ENCODE measurements at regions not wholly inside any gene's neighbourhood (a gene's known extent, or its start where the extent isn't known, plus 50 kb on each side); places are given as distances from the start of the nearest gene placed in this dataset.

DNA sequence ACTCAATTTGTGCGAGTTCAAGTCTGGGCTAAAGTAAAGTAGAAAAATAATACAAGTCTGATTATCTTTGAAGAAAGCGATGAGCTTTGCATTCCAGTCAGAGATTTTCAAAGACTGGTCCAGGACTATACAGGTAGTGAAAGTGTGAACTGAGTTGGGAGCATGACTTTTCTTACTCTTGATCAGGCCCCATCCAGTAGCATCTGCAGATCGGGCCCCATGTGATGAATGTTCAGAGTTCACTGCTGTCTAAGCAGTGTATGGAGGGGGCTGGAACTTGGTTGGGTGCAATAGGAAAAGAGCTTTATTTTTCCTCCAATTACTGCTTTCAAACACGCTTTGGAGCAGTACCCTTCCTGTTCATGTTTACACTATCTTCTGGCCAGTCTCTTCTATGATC lies 747.4 kb upstream of the ID2 start:
- TF ChIP-seq TCF12 (IDR thresholded peaks at IDR 0.05; ENCODE audit: low read depth), result no peak
- TF ChIP-seq TEAD4 (IDR thresholded peaks at IDR 0.05), result no peak
- TF ChIP-seq ZBTB7A (IDR thresholded peaks at IDR 0.05; ENCODE audit: low read depth), result no peak
- TF ChIP-seq TAF1 (IDR thresholded peaks at IDR 0.05; ENCODE audit: low read depth), result no peak
- TF ChIP-seq, protein P1, sequence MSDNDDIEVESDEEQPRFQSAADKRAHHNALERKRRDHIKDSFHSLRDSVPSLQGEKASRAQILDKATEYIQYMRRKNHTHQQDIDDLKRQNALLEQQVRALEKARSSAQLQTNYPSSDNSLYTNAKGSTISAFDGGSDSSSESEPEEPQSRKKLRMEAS (IDR thresholded peaks at IDR 0.05), result no peak
- no peak for TF ChIP-seq YY1 (IDR thresholded peaks at IDR 0.05; ENCODE audit: low read depth)
- TF ChIP-seq, protein P2, sequence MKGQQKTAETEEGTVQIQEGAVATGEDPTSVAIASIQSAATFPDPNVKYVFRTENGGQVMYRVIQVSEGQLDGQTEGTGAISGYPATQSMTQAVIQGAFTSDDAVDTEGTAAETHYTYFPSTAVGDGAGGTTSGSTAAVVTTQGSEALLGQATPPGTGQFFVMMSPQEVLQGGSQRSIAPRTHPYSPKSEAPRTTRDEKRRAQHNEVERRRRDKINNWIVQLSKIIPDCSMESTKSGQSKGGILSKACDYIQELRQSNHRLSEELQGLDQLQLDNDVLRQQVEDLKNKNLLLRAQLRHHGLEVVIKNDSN (IDR thresholded peaks at IDR 0.05), result no peak
- TF ChIP-seq RAD21 (IDR thresholded peaks at IDR 0.05; ENCODE audit: low read depth), result no peak
- TF ChIP-seq FOXM1 (IDR thresholded peaks at IDR 0.05; ENCODE audit: borderline replicate concordance, low read depth), result no peak
- TF ChIP-seq CREB1 (IDR thresholded peaks at IDR 0.05; ENCODE audit: low read depth), result no peak
- no peak for TF ChIP-seq EGR1 (IDR thresholded peaks at IDR 0.05)
- TF ChIP-seq CEBPB (IDR thresholded peaks at IDR 0.05), result no peak
- TF ChIP-seq EP300 (IDR thresholded peaks at IDR 0.05; ENCODE audit: borderline replicate concordance), result no peak
- TF ChIP-seq NFIC (IDR thresholded peaks at IDR 0.05), result no peak
- TF ChIP-seq, protein P3, sequence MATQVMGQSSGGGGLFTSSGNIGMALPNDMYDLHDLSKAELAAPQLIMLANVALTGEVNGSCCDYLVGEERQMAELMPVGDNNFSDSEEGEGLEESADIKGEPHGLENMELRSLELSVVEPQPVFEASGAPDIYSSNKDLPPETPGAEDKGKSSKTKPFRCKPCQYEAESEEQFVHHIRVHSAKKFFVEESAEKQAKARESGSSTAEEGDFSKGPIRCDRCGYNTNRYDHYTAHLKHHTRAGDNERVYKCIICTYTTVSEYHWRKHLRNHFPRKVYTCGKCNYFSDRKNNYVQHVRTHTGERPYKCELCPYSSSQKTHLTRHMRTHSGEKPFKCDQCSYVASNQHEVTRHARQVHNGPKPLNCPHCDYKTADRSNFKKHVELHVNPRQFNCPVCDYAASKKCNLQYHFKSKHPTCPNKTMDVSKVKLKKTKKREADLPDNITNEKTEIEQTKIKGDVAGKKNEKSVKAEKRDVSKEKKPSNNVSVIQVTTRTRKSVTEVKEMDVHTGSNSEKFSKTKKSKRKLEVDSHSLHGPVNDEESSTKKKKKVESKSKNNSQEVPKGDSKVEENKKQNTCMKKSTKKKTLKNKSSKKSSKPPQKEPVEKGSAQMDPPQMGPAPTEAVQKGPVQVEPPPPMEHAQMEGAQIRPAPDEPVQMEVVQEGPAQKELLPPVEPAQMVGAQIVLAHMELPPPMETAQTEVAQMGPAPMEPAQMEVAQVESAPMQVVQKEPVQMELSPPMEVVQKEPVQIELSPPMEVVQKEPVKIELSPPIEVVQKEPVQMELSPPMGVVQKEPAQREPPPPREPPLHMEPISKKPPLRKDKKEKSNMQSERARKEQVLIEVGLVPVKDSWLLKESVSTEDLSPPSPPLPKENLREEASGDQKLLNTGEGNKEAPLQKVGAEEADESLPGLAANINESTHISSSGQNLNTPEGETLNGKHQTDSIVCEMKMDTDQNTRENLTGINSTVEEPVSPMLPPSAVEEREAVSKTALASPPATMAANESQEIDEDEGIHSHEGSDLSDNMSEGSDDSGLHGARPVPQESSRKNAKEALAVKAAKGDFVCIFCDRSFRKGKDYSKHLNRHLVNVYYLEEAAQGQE (IDR thresholded peaks at IDR 0.05; ENCODE audit: low read depth), result no peak

DNA sequence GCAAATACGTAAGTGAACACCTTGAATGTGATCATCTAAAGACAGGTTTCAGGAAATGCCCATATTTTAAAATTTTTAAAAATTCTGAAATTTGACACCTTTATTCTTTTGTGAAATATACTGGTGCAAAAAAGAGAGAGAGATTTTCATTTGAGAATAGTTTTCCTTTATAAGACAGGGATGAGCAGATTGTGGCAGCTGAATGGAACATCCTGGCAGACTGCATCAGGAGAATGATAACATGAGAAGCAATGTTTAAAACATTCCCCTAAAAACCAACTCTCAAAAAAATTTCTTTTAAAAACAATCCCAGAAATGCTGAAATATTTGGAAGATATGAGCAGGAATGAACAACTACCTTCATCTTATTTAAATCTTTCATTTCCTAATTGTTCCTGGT lies 744.8 kb upstream of the ID2 start:
- TF ChIP-seq CREB1 (IDR thresholded peaks at IDR 0.05; ENCODE audit: low read depth) (no peak), NFIC (IDR thresholded peaks at IDR 0.05) (no peak), TCF12 (IDR thresholded peaks at IDR 0.05; ENCODE audit: low read depth) (no peak), CEBPB (IDR thresholded peaks at IDR 0.05) (no peak), YY1 (IDR thresholded peaks at IDR 0.05; ENCODE audit: low read depth) (no peak), TEAD4 (IDR thresholded peaks at IDR 0.05) (no peak), RAD21 (IDR thresholded peaks at IDR 0.05; ENCODE audit: low read depth) (no peak)
- TF ChIP-seq, protein P1 (IDR thresholded peaks at IDR 0.05), result no peak
- TF ChIP-seq, protein P2 (IDR thresholded peaks at IDR 0.05), result no peak

DNA sequence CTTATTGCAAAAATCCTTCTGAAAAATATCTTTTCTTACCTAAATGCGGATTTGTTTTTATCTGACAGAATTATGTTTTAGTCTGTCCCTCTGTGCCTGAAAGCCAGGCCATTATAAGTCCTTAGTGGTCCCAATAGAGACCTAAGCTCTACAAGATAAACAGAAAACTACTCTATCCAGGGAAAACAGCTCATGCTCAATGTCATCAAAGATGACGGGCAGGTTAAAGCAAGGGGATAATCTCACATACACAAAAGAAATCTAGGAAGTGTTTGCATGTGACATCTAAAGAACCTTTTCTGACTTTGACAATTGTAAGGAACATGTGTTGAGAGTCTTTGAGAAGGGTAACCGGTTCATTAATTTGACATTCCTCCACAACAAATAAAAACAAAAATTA lies 741.1 kb upstream of the ID2 start:
- TF ChIP-seq FOXM1 (IDR thresholded peaks at IDR 0.05; ENCODE audit: borderline replicate concordance, low read depth) (no peak), ZBTB7A (IDR thresholded peaks at IDR 0.05; ENCODE audit: low read depth) (no peak), EGR1 (IDR thresholded peaks at IDR 0.05) (no peak), CREB1 (IDR thresholded peaks at IDR 0.05; ENCODE audit: low read depth) (no peak), TEAD4 (IDR thresholded peaks at IDR 0.05) (no peak), NFIC (IDR thresholded peaks at IDR 0.05) (no peak), YY1 (IDR thresholded peaks at IDR 0.05; ENCODE audit: low read depth) (no peak), RAD21 (IDR thresholded peaks at IDR 0.05; ENCODE audit: low read depth) (no peak), TAF1 (IDR thresholded peaks at IDR 0.05; ENCODE audit: low read depth) (no peak), CEBPB (IDR thresholded peaks at IDR 0.05) (no peak), EP300 (IDR thresholded peaks at IDR 0.05; ENCODE audit: borderline replicate concordance) (no peak), TCF12 (IDR thresholded peaks at IDR 0.05; ENCODE audit: low read depth) (no peak)
- TF ChIP-seq, protein P2 (IDR thresholded peaks at IDR 0.05), result no peak
- TF ChIP-seq, protein P1 (IDR thresholded peaks at IDR 0.05), result no peak
- TF ChIP-seq, protein P3 (IDR thresholded peaks at IDR 0.05; ENCODE audit: low read depth), result no peak

DNA sequence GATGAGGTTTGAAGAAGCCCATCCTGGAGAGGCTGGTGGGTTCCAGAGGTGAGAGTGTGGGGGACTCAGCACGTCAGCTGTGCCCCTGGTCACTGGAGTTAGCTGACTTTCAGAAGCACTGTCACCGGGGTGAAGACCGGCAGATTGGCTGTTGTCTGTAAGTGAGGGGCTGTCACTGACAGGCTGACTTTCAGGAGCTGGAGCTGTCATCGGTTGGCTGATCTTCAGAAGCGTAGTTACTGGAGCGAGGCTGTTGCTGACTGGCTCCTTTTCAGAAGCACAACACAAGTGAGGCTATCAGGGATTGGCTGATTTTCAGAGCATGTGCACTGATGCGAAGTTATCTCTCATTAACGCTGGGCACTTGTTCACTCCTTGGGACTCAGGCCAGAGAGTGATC lies 738.4 kb upstream of the ID2 start:
- TF ChIP-seq EGR1 (IDR thresholded peaks at IDR 0.05) (no peak), TEAD4 (IDR thresholded peaks at IDR 0.05) (no peak), TAF1 (IDR thresholded peaks at IDR 0.05; ENCODE audit: low read depth) (no peak), NFIC (IDR thresholded peaks at IDR 0.05) (no peak), EP300 (IDR thresholded peaks at IDR 0.05; ENCODE audit: borderline replicate concordance) (no peak), CEBPB (IDR thresholded peaks at IDR 0.05) (no peak), CREB1 (IDR thresholded peaks at IDR 0.05; ENCODE audit: low read depth) (no peak), YY1 (IDR thresholded peaks at IDR 0.05; ENCODE audit: low read depth) (no peak), ZBTB7A (IDR thresholded peaks at IDR 0.05; ENCODE audit: low read depth) (no peak), TCF12 (IDR thresholded peaks at IDR 0.05; ENCODE audit: low read depth) (no peak)
- TF ChIP-seq, protein P3 (IDR thresholded peaks at IDR 0.05; ENCODE audit: low read depth), result no peak
- TF ChIP-seq, protein P2 (IDR thresholded peaks at IDR 0.05), result no peak
